Limb (tissue), 2 donors: ENCODE measurements at regions not wholly inside any gene's neighbourhood (a gene's known extent, or its start where the extent isn't known, plus 50 kb on each side); places are given as distances from the start of the nearest gene placed in this dataset.
A peak's percentile ranks its signal among the peaks of the same experiment; 100 is the strongest.

Experiments used
- DNase-seq, 2 donors: peaks; one replicate each; pipeline ENCODE4 v3.0.0-alpha.2; 2016; ENCODE audit errors: extremely low spot score in 2 of 2

DNA sequence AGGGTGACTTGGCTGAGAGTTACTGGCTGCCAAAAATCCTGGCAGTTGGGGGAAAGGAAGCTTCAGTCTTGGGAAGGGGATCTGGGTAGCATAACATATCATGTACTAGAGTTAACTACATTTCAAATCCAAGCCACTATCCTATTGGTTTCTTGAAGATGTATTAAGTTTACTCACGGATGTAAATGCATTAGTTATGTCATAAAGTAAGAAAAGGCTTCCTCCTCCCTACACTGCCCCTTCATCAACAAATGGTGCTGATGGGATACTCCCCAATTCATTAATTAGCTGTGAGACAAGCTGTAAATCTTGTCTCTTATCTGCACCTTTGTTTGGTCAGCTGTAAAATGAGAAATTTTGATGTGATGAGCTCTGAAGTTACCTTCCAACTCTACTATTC is 150.1 kb upstream of the SOX5 start:
- no peak for DNase-seq

GRCh38 chr12:24095245-24095644 is 145.8 kb upstream of the SOX5 start:
- no peak for DNase-seq

GRCh38 chr12:24089510-24089890 is 140.0 kb upstream of the SOX5 start:
- DNase-seq, result no peak

DNA sequence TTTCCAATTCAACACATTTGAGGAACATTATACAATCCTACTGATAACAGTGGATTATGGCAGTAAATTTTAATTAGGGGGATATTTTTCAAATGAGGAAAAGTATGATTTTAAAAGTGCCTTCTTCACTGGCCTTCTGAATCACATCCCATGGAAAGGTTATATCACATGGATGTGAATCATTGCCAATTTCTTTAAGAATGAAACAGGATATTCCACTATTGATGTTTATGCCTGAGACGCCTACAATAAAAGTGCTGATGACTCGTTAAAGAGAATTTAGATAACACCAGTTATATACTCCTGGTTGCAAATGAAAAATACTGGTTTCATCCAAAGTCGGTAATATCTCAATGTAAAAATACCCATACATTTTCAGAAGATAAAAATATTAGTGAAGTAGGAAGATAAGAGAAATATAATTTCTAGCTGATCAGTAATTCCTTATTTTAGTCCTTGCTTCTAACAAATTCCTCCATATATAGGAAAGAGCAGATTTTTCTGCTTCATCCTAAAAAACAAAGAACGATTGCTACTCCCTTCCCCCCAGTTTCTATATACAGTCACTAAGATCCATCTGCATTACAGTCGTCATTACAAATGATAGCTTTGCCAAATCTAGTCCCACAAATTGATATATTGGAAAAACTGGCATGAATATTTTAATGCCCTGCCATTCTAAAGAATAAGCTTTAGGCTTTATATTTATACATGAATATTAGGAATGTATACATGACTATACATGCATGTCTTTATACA is 139.5 kb upstream of the SOX5 start:
- DNase-seq, result no peak

- DNase-seq, result no peak
These were observed 137.8 kb upstream of the SOX5 start for GRCh38 chr12:24087294-24087693.

DNA sequence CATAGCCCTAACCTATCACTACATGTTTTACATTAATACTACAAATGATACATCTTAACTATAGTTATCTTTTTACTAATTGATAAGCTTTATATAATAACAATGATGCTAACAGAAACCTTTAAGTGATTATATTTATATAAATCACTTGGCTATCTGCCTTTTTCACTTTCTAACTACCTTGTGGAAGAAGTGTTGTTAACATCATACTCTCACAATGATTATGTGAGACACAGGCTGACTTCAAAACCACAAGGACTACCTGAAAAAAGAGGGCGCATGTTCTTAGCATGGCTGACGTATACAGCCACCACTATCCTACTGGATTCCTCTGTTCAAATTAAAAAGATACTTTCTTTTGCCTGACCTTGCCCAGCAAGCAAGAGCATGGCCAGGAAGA is 135.3 kb upstream of the SOX5 start:
- no peak for DNase-seq

GRCh38 chr12:24083838-24084237 is 134.4 kb upstream of the SOX5 start:
- DNase-seq, result no peak

DNA sequence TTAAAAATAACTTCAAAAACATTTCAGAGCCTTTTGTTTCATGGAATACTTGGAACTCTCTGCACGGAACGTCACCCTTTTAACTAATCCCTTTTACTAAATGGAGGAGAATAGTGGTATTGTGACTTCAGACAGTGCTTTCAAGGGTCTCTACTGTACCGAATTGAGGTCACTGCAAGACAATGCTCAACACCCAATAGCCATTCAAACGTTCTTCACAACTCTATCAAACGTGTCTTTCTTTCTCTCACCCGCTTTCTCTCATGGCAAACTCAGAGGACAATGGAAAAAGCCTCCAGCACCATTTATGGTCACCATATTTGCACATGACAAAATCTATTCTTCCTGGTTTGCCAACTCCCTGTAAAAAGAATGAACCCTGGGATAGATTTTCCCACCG is 132.1 kb upstream of the SOX5 start:
- DNase-seq, result no peak

DNA sequence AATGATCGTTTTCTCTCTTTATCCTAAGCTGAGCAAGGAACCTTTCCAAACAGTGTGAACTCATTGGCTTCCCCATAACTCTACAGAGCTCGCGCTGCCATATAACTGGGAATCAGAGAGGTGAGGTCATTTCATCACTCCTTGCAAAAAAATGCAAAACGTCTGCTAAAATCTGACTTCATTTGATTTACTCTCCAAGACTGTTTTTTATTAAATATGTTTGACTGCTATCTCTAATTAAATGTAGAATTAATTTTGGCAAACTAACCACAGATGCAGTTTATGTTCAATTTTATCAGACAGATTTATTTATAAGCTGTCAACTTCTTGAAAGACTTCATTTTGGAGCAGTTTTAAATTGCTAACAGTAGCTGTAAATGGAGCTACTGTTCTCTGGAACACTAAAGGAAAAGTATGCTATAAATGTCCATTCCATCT is 131.6 kb upstream of the SOX5 start:
- DNase-seq, result no peak

GRCh38 chr12:24080465-24080864 is 131.0 kb upstream of the SOX5 start:
- no peak for DNase-seq

DNA sequence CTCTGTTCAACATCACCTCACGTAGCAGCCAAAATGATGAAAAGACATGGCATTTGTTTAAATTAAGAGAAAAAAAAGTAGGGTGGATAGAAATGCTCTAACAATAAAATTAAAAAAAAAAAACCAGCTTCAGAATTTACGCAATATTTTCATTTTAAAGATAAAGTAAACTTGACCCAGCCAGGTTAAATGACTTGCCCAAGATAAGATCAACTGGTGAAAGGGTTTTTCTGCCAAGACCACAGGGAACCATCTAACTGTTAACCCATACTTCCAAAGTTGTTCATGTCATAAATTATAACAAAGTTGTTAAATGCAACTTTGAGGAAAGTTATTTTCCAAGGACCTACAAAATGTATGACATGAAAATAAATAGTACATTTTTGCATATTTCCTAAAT is 129.6 kb upstream of the SOX5 start:
- DNase-seq, result no peak

- DNase-seq, result no peak
These were observed 128.9 kb upstream of the SOX5 start for GRCh38 chr12:24078318-24078765.

DNA sequence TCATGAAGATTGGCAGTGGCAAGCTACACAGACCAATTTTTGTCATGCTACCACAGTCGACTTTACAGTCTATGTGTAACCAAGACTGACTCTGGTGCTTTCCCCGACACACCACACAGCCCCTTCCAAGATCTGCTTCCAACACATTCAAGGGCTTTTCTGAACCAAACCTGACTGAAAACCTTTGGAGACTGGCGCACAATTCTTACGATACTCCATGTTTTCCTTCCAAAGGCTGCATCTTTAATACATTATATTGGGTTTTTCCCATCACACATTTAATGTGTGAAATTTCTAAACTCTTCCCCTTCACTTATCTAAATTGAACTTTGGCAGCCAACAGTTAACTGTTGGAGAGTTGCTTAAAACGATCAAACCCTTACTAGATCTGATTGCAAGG is 127.7 kb upstream of the SOX5 start:
- no peak for DNase-seq

DNA sequence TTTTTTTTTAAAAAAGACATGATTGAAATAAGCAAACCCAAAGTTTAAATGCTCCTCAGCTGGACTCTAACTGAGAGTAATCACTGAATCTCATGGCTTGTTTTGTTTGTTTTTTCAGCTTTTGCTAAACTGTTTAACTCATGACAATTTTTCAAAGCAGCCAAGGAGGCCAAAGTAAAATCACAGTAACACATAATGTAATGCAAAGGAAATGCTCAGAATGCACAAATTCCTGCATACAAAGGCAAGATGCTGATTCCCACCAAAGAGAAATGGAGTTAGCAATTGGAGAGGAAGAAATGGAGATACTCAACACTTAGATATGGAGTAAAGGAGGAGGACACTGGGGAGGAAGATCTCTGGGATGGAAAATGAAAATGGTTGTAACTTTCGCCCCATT is 126.2 kb upstream of the SOX5 start:
- no peak for DNase-seq

GRCh38 chr12:24073170-24073810 is 123.8 kb upstream of the SOX5 start:
- no peak for DNase-seq

DNA sequence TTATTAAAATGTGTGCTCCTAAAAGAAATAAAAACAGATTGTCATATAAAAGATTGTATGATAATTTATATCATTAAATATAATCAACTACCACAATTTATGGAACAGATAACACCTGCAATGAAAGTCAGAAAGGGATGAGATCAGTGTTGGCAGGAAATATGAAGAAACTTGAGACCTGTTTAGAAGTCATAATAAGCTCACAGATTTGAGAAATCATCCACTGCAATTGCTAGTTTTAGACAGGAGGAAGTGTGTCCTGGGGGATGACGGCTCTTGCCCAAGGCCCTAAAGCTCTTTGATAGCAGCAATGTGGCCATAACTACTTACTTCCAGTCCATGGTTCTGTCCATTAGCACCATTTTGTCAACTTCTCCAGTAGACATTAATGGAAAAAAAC is 122.8 kb upstream of the SOX5 start:
- no peak for DNase-seq

DNA sequence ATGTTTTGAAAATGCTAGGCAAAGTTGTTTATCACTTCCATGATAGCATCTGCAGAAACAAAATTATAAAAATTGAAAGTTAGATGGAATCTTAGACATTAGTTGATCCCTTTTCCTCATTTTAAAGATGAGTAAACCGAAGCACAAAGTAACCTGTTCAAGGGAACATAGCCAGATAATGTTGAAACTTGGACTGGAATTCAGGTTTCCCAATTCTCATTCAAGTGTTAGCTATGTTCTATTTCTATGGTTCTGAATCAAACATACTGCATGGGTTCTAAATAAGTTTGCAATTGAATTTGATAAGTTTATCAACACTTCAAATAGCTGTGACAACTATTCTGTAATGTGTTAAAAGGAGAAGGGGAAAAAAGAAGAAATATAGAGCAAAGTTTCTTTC is 122.4 kb upstream of the SOX5 start:
- no peak for DNase-seq

DNA sequence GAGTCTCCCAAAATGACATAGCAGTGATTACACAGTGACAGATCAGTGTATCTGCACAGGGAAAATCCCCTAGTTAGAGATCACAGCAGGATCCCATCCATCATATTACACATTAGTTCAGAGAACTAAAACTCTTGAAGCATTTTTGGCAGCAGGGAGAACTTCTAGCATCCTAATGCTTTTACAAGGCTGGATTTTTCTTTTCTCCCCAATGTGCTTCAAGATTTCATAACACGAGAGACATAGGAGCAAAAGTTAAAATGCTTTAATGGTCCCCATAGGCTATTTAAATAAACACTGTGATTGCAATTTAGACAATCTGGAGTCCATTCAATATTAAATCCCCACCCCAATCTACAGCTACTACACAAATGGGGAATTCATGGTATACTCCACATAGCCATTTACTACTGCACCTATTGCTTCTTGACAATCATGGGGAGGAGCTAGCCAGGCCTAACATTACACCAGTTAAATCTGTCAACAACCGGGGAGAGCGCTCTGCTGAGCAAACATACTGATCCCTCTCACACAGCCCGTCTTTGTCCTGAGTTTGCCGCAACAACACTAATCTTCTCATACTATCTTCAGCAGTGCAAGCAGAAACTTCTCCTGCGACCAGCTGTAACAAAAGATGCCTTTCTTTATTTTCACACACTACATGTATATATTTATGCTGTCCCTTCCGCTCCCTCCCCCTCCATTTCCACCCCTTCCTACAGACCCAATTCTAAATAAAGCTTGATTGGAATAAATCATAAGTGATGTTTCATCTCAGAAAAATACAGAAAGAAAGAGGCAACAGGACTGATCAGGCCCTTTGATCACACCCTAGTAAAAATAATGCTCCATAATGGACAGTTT is 120.3 kb upstream of the SOX5 start:
- DNase-seq, result peak; percentile 32 to 40

DNA sequence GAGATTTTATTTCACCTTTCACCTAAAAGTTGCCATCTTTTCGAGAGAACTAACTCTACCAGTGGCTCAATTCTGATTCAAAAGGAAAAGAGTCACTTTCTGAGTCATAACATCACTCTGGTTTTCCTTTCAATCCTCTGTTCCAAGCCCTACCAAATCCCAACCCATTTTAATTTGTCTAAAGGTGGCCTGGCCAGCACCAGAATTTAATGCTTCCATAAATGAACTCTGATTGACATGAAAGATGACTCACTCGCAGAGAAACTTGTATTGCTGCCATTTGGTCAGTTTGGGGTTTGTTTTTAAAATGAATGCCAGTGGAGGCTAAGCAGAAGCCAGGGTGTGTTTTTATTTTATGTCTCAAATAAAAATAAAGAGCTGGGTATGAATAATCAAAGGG is 117.4 kb upstream of the SOX5 start:
- no peak for DNase-seq

- DNase-seq, result no peak
These were observed 116.6 kb upstream of the SOX5 start for GRCh38 chr12:24066097-24066496.

DNA sequence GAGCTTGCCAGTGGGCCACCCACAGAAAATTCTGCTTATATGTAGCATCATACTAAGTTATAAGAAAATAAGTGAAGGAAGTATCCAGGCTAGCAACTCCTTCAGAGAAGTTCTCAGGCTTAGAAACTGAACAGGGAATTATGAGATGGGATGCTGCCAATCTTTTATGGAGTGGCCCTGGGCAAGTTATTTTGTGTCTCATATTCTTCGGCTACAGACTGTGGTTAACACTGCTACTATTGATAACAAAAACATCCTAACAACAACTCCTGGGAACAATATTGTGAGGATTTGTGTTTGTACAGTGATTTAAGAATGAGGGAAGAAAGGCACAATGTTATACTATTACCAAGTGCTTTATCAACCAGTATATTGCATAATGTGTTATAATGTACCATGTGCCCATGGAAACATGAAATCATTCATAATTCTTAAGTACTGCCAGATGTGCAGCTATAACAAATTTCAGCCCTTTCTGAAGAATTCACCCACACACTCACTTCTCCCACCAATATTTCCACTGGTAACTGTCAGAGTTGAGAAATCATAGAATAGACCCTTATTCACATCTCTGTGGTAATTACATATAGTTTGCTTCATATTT is 113.3 kb upstream of the SOX5 start:
- DNase-seq, result no peak

GRCh38 chr12:24060089-24060488 is 110.6 kb upstream of the SOX5 start:
- no peak for DNase-seq
